Upper lobe of left lung (tissue), 4 donors: ENCODE measurements at regions not wholly inside any gene's neighbourhood (a gene's known extent, or its start where the extent isn't known, plus 50 kb on each side); places are given as distances from the start of the nearest gene placed in this dataset.

Experiments used
- CTCF ChIP-seq, 6 experiments: fragments of 450-650 bp in 4 of 6; fragments of 200-600 bp in 2 of 6; sonication (generic) in 2 of 6; IDR thresholded peaks; one replicate each; pipeline ENCODE4 v1.5.1; 2016 to 2019; ENCODE audit warnings: antibody characterized with exemption in 6 of 6
- EP300 ChIP-seq, 4 donors: sonication (generic); formaldehyde crosslinking; IDR thresholded peaks; one replicate each; pipeline ENCODE4 v1.5.1; 2017; ENCODE audit warnings: antibody characterized with exemption in 4 of 4, control low read depth in 2 of 4
- POLR2A ChIP-seq, 4 donors: fragments of 450-650 bp; IDR thresholded peaks; one replicate each; pipeline ENCODE4 v1.5.1; 2016 to 2017; ENCODE audit warnings: antibody characterized with exemption in 4 of 4, mild to moderate bottlenecking in 2 of 4
- POLR2AphosphoS5 ChIP-seq, 2 donors: sonication (generic); formaldehyde crosslinking; IDR thresholded peaks; one replicate each; pipeline ENCODE4 v1.5.1; 2017; ENCODE audit warnings: antibody characterized with exemption in 2 of 2

GRCh38 chr11:128215238-128215882 is 372.0 kb downstream of the ETS1 start:
- no peak for TF ChIP-seq EP300 (IDR thresholded peaks at IDR 0.05)
- no peak for TF ChIP-seq CTCF (IDR thresholded peaks at IDR 0.05)
- no peak for TF ChIP-seq POLR2A (IDR thresholded peaks at IDR 0.05)
- TF ChIP-seq POLR2AphosphoS5 (IDR thresholded peaks at IDR 0.05) = no peak
